WERI-Rb-1 (cell line): ENCODE measurements at regions not wholly inside any gene's neighbourhood (a gene's known extent, or its start where the extent isn't known, plus 50 kb on each side); places are given as distances from the start of the nearest gene placed in this dataset.

Experiments used
- DNase-seq: peaks from one replicate; pipeline ENCODE4 v3.0.0-alpha.2; 2020
- H3K27ac ChIP-seq: fragments of 250-450 bp; sonication (Bioruptor Pico); 2 replicates; pipeline ENCODE4 v1.5.1; 2020; ENCODE audit warnings: mild to moderate bottlenecking, moderate library complexity
- H3K27me3 ChIP-seq: fragments of 250-450 bp; sonication (Bioruptor Pico); 2 replicates; pipeline ENCODE4 v1.5.1; 2021; ENCODE audit warnings: mild to moderate bottlenecking, low read depth, moderate library complexity; ENCODE audit not compliant: insufficient read depth, severe bottlenecking
- H3K36me3 ChIP-seq: fragments of 250-450 bp; sonication (Bioruptor Pico); 2 replicates; pipeline ENCODE4 v1.5.1; 2020; ENCODE audit warnings: mild to moderate bottlenecking, moderate library complexity
- H3K4me3 ChIP-seq: 2 replicates; pipeline ENCODE4 v1.5.1; 2011; ENCODE audit warnings: low read depth, mild to moderate bottlenecking, control low read depth, low read length
- H3K9me3 ChIP-seq: fragments of 250-450 bp; sonication (Bioruptor Pico); 2 replicates; pipeline ENCODE4 v1.5.1; 2021; ENCODE audit warnings: mild to moderate bottlenecking, moderate library complexity; ENCODE audit not compliant: severe bottlenecking
- TF ChIP-seq, protein P1 (sequence below): IDR thresholded peaks from 2 replicates; pipeline ENCODE4 v1.5.1; 2011; ENCODE audit warnings: low read depth, mild to moderate bottlenecking, control low read depth, inconsistent platforms, low read length

DNA sequence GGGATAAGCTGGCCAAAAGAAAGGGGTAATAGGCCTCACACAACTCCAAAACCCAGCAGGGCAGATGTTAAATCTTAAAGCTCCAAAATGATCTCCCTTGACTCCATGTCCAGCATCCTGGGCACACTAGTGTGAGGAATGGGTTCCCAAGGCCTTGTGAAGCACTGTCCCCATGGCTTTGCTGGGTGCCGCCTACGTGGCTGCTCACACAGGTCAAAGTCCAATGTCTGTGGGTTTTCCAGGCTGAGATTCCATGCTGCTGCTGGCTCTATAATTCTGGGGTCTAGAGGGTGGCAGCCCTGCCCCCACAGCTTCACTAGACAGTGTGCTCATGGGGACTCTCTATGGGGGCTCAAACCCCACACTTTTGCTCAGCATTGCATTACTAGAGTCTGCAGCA is 145.3 kb upstream of the GRIN2B start:
- no peaks in the 10 kb centered on the region for H3K36me3 ChIP-seq
- H3K4me3 ChIP-seq = no peak overlapping the region
- TF ChIP-seq, protein P1, sequence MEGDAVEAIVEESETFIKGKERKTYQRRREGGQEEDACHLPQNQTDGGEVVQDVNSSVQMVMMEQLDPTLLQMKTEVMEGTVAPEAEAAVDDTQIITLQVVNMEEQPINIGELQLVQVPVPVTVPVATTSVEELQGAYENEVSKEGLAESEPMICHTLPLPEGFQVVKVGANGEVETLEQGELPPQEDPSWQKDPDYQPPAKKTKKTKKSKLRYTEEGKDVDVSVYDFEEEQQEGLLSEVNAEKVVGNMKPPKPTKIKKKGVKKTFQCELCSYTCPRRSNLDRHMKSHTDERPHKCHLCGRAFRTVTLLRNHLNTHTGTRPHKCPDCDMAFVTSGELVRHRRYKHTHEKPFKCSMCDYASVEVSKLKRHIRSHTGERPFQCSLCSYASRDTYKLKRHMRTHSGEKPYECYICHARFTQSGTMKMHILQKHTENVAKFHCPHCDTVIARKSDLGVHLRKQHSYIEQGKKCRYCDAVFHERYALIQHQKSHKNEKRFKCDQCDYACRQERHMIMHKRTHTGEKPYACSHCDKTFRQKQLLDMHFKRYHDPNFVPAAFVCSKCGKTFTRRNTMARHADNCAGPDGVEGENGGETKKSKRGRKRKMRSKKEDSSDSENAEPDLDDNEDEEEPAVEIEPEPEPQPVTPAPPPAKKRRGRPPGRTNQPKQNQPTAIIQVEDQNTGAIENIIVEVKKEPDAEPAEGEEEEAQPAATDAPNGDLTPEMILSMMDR = no peak
- H3K9me3 ChIP-seq = no peaks in the 10 kb centered on the region
- H3K27me3 ChIP-seq = no peaks in the 10 kb centered on the region
- no peak overlapping the region for H3K27ac ChIP-seq
- no peak for DNase-seq

DNA sequence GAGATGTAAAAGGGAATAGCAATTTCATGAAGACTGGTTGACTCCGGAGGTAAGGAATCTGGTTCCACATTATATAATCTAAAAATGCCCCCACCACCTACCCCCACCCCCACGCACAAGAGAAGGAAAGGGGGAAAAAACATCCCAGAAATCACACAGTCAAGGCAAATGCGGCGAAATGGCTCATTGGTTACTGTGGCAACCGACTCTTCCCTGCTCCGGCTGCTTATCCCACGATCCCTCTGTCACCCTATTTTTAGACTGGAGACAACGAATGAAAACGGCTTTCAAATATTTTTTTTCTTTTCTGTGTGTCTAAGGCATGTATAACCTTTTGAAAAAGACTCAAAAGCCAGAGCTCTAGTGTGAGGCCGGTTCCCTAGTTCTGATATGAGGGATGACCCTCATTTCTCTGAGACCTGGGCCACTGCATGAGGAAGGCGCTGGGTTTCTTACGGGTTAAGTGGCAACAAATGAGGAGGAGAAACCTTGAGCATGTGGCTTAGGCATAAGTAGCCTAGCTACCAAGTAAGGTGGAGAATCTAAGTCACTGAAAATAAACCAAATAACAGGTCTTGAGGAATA is 148.3 kb upstream of the GRIN2B start:
- H3K4me3 ChIP-seq = no peak overlapping the region
- H3K27me3 ChIP-seq = no peaks in the 10 kb centered on the region
- H3K36me3 ChIP-seq = no peaks in the 10 kb centered on the region
- DNase-seq = no peak
- H3K27ac ChIP-seq = no peak overlapping the region
- TF ChIP-seq, protein P1 = no peak
- H3K9me3 ChIP-seq = no peaks in the 10 kb centered on the region

DNA sequence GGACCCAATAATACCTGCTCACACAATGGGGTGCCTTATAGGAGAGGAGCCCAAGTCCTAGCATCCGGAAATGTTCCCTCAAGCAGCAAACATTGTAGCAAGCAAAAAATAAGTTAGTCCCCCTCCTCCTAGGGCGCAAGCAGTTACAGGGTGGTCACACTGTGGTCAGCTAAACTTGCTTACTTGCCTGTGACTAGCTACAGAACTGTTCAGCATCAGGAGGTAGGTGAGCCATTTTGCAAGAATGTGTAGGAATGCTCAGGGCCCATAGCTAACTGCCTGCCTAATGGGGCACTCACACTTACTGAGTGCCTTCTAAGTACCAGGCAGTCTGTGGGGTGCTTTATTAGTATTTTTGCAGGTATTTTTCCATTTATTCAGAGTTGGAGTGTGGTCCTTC is 154.6 kb upstream of the GRIN2B start:
- TF ChIP-seq, protein P1 = no peak
- H3K27me3 ChIP-seq = no peaks in the 10 kb centered on the region
- H3K4me3 ChIP-seq = no peak overlapping the region
- no peak overlapping the region for H3K27ac ChIP-seq
- H3K9me3 ChIP-seq = no peaks in the 10 kb centered on the region
- H3K36me3 ChIP-seq = no peaks in the 10 kb centered on the region
- no peak for DNase-seq

DNA sequence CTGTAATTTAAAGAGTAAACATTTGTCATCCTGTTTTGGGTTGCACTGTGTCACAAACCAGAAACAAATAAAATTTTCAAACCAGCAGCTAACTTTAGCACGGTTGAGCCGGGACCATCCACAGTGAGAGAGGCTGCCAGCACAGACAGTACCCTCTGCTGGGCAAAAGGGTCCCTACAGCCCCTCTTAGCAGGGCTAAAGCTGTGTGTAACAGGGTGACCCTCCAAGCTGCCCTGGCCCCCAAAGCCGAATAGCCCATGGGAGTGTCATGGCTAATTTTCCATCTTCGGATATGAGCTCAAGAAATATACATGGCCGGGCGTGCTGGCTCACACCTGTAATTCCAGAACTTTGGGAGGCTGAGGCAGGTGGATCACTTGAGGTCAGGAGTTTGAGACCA is 157.1 kb upstream of the GRIN2B start:
- no peaks in the 10 kb centered on the region for H3K9me3 ChIP-seq
- no peaks in the 10 kb centered on the region for H3K36me3 ChIP-seq
- TF ChIP-seq, protein P1 = peak; percentile 69
- no peak overlapping the region for H3K4me3 ChIP-seq
- H3K27ac ChIP-seq = no peak overlapping the region
- peak; percentile 34 for DNase-seq
- no peaks in the 10 kb centered on the region for H3K27me3 ChIP-seq

DNA sequence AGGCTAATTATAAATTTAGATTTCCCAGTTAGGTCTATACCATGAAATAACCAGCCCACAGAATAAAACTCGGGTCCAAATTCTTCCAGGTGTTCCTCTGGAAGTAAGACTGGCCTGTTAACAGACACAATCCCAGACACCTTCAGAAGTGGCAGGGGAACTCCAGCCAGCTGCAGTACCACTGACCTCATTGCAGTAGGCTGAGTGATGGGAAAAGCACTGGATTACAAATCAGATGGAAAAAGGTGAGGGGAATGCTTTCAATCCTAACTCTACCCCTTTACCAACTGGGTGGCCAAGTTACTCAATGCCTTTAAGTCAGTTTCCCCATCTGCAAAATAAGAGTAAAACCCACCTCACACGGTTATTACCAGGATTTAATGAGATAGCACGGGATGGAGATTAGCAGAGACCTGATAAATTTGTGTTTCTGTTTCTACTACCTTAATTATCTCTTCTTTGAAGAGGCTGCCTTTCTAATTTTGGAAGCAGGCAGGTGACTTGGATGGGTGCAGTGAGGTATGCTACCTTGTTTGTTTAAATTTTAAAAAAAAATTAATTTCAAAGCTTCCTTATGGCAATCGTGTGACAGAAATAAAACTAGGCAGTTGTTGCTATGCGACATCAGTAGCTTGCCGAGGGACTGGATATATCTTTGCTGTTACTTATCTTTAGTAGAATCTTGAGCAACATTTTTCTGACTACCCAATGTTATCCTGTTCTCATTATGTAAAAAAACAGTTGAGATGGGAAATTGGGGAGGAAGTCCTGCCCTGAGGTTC is 167.3 kb upstream of the GRIN2B start:
- H3K4me3 ChIP-seq = no peak overlapping the region
- no peaks in the 10 kb centered on the region for H3K9me3 ChIP-seq
- DNase-seq = no peak
- H3K27me3 ChIP-seq = no peaks in the 10 kb centered on the region
- no peaks in the 10 kb centered on the region for H3K36me3 ChIP-seq
- no peak overlapping the region for H3K27ac ChIP-seq
- TF ChIP-seq, protein P1 = no peak
